ENCODE measurements at regions not wholly inside any gene's neighbourhood (a gene's known extent, or its start where the extent isn't known, plus 50 kb on each side); places are given as distances from the start of the nearest gene placed in this dataset.
"Not testable (repeated sequence)": the region's sequence is repeated elsewhere in the genome, so short reads cannot be mapped to it uniquely, and the experiment has no call there.

GRCh38 chr15:77877869-77878577 is 199.5 kb downstream of the TBC1D2B start:
- no peak for DNase-seq (ENCODE audit: low read depth)

GRCh38 chr15:77876107-77876820 is 201.2 kb downstream of the TBC1D2B start:
- DNase-seq (ENCODE audit: low read depth): not testable (repeated sequence)

GRCh38 chr15:77875066-77875721 is 202.3 kb downstream of the TBC1D2B start:
- peak; percentile 12 for DNase-seq (ENCODE audit: low read depth)

- no peak for DNase-seq (ENCODE audit: low read depth)
Measured at GRCh38 chr15:77874063-77874462, 203.4 kb downstream of the TBC1D2B start.

- not testable (repeated sequence) for DNase-seq (ENCODE audit: low read depth)
Measured at GRCh38 chr15:77872521-77873425, 204.7 kb downstream of the TBC1D2B start.

- no peak for DNase-seq (ENCODE audit: low read depth)
Measured at GRCh38 chr15:77871852-77872371, 205.6 kb downstream of the TBC1D2B start.

GRCh38 chr15:77870195-77871065 is 207.1 kb downstream of the TBC1D2B start:
- DNase-seq (ENCODE audit: low read depth): no peak

- DNase-seq (ENCODE audit: low read depth): no peak
Measured at GRCh38 chr15:77869021-77869895, 208.3 kb downstream of the TBC1D2B start.

GRCh38 chr15:77868048-77868629 is 209.4 kb downstream of the TBC1D2B start:
- not testable (repeated sequence) for DNase-seq (ENCODE audit: low read depth)

- no peak for DNase-seq (ENCODE audit: low read depth)
Measured at GRCh38 chr15:77867266-77868047, 210.1 kb downstream of the TBC1D2B start.

- DNase-seq (ENCODE audit: low read depth): no peak
Measured at GRCh38 chr15:77866596-77867125, 210.8 kb downstream of the TBC1D2B start.

- DNase-seq (ENCODE audit: low read depth): no peak
Measured at GRCh38 chr15:77866186-77866585, 211.3 kb downstream of the TBC1D2B start.

GRCh38 chr15:77865701-77866100 is 211.8 kb downstream of the TBC1D2B start:
- no peak for DNase-seq (ENCODE audit: low read depth)

- DNase-seq (ENCODE audit: low read depth): no peak
Measured at GRCh38 chr15:77865106-77865610, 212.4 kb downstream of the TBC1D2B start.

GRCh38 chr15:77864211-77865105 is 213.1 kb downstream of the TBC1D2B start:
- DNase-seq (ENCODE audit: low read depth): no peak

- no peak for DNase-seq (ENCODE audit: low read depth)
Measured at GRCh38 chr15:77863491-77864105, 213.9 kb downstream of the TBC1D2B start.

All from activated T-helper 9 cell treated with anti-CD3 and anti-CD28 coated beads, Interleukin-2, amount 50 U/mL, for 16 hours (primary cell).